Liver (tissue), 8 donors: ENCODE measurements at regions not wholly inside any gene's neighbourhood (a gene's known extent, or its start where the extent isn't known, plus 50 kb on each side); places are given as distances from the start of the nearest gene placed in this dataset.

Experiments
- DNase-seq: peaks from one replicate; pipeline ENCODE4 v3.0.0-alpha.2; 2017; ENCODE audit warnings: low spot score
- H3K27ac ChIP-seq, 2 donors: one replicate each; pipeline ENCODE4 v1.7.0; 2013; ENCODE audit warnings: inconsistent platforms in 2 of 2, low read length in 2 of 2, control low read depth in 1 of 2, low read depth in 1 of 2, mild to moderate bottlenecking in 1 of 2
- H3K27me3 ChIP-seq, 4 donors: one replicate each; pipeline versions ENCODE4 v1.6.1 to v1.7.0; 2013; ENCODE audit warnings: low read length in 3 of 4, inconsistent platforms in 1 of 4, mild to moderate bottlenecking in 1 of 4, moderate library complexity in 1 of 4; ENCODE audit not compliant: control insufficient read depth in 4 of 4, insufficient read depth in 4 of 4
- H3K36me3 ChIP-seq, 4 donors: one replicate each; pipeline versions ENCODE4 v1.6.1 to v1.7.0; 2013; ENCODE audit warnings: low read length in 3 of 4, mild to moderate bottlenecking in 3 of 4, low read depth in 1 of 4, moderate library complexity in 1 of 4; ENCODE audit not compliant: control insufficient read depth in 4 of 4, insufficient read depth in 3 of 4
- H3K4me1 ChIP-seq, 4 donors: one replicate each; pipeline versions ENCODE4 v1.6.1 to v1.7.0; 2013; ENCODE audit warnings: low read length in 3 of 4, mild to moderate bottlenecking in 3 of 4, moderate library complexity in 1 of 4; ENCODE audit not compliant: control insufficient read depth in 4 of 4, insufficient read depth in 4 of 4
- H3K4me3 ChIP-seq, 3 donors: one replicate each; pipeline versions ENCODE4 v1.6.1 to v1.7.0; 2013; ENCODE audit warnings: low read length in 3 of 3, control low read depth in 1 of 3, low read depth in 1 of 3, mild to moderate bottlenecking in 1 of 3
- H3K9ac ChIP-seq, 2 donors: one replicate each; pipeline ENCODE4 v1.7.0; 2013; ENCODE audit warnings: low read length in 2 of 2, mild to moderate bottlenecking in 2 of 2, moderate library complexity in 2 of 2, control low read depth in 1 of 2, low read depth in 1 of 2
- H3K9me3 ChIP-seq, 4 donors: one replicate each; pipeline versions ENCODE4 v1.6.1 to v1.7.0; 2013; ENCODE audit warnings: low read length in 3 of 4; ENCODE audit not compliant: control insufficient read depth in 4 of 4
- EGR1 ChIP-seq, 2 donors: IDR thresholded peaks; 2 replicates each; pipeline ENCODE4 v1.6.1; 2016 to 2018; ENCODE audit warnings: antibody characterized with exemption in 2 of 2, low read depth in 2 of 2
- FOXA1 ChIP-seq: IDR thresholded peaks from 2 replicates; pipeline ENCODE4 v1.6.1; 2016; ENCODE audit warnings: antibody characterized with exemption
- FOXA2 ChIP-seq: IDR thresholded peaks from 2 replicates; pipeline ENCODE4 v1.6.1; 2016; ENCODE audit warnings: antibody characterized with exemption
- GABPA ChIP-seq, 2 donors: IDR thresholded peaks in 1 of 2; conservative IDR thresholded peaks in 1 of 2; 2 replicates each; pipeline ENCODE4 v1.6.1; 2016; ENCODE audit warnings: antibody characterized with exemption in 2 of 2, mild to moderate bottlenecking in 1 of 2, moderate library complexity in 1 of 2
- HNF4A ChIP-seq, 2 donors: conservative IDR thresholded peaks; 2 replicates each; pipeline ENCODE4 v1.6.1; 2016; ENCODE audit warnings: antibody characterized with exemption in 2 of 2, mild to moderate bottlenecking in 2 of 2
- HNF4G ChIP-seq: IDR thresholded peaks from 2 replicates; pipeline ENCODE4 v1.6.1; 2016; ENCODE audit warnings: antibody characterized with exemption
- JUND ChIP-seq, 2 donors: IDR thresholded peaks; 2 replicates each; pipeline ENCODE4 v1.6.1; 2016; ENCODE audit warnings: antibody characterized with exemption in 2 of 2
- MAX ChIP-seq: IDR thresholded peaks from 2 replicates; pipeline ENCODE4 v1.6.1; 2016; ENCODE audit warnings: antibody characterized with exemption
- NR2F2 ChIP-seq: IDR thresholded peaks from 2 replicates; pipeline ENCODE4 v1.6.1; 2016; ENCODE audit warnings: antibody characterized with exemption
- RAD21 ChIP-seq, 2 donors: IDR thresholded peaks; 2 replicates each; pipeline ENCODE4 v1.6.1; 2016; ENCODE audit warnings: antibody characterized with exemption in 2 of 2, mild to moderate bottlenecking in 2 of 2
- RXRA ChIP-seq, 2 donors: IDR thresholded peaks; 2 replicates each; pipeline ENCODE4 v1.6.1; 2017 to 2018; ENCODE audit warnings: antibody characterized with exemption in 2 of 2, mild to moderate bottlenecking in 1 of 2
- SP1 ChIP-seq: IDR thresholded peaks from 2 replicates; pipeline ENCODE4 v1.6.1; 2018; ENCODE audit warnings: antibody characterized with exemption, mild to moderate bottlenecking
- TAF1 ChIP-seq: conservative IDR thresholded peaks from 2 replicates; pipeline ENCODE4 v1.6.1; 2016; ENCODE audit warnings: antibody characterized with exemption, mild to moderate bottlenecking
- YY1 ChIP-seq: IDR thresholded peaks from 2 replicates; pipeline ENCODE4 v1.6.1; 2016; ENCODE audit warnings: antibody characterized with exemption, mild to moderate bottlenecking
- ZBTB33 ChIP-seq: IDR thresholded peaks from 2 replicates; pipeline ENCODE4 v1.6.1; 2016; ENCODE audit warnings: antibody characterized with exemption
- WGBS: extraction: QIAGEN DNeasy Blood & Tissue Kit; methylation state at CpG from one replicate; pipeline ENCODE4 v1.1.7; 2013; 5-methylcytosine and 5-hydroxymethylcytosine counted together
- TF ChIP-seq, protein P1 (sequence below): fragments of 150-350 bp; IDR thresholded peaks from 2 replicates; pipeline ENCODE4 v1.5.1; 2017; ENCODE audit warnings: improper control_type of control experiment, low read depth, low read length; ENCODE audit not compliant: missing input control
- TF ChIP-seq, protein P2 (sequence below): IDR thresholded peaks from 2 replicates; pipeline ENCODE4 v1.6.1; 2016; ENCODE audit warnings: antibody characterized with exemption
- donor health status: healthy.
- donor health status: healthy.
- donor health status: healthy.
- donor health status: healthy.
- donor health status: healthy.

DNA sequence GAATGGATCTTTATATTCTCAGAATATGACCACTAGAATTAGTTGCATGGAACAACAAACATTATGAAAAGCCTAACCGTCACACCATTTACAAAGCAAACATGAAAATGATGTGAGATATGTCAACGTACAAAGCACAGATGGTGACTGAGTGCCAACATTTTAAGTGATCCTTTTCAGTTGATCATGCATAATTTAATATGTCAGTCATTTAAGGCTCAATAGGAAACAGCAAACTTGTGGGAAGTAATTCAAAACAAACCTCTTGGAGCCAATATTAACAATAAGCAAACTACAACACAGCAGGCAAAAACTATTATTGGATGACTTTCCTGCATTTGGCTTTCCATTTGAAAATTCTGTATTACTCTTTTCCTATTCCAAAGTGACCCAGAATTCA is 277.6 kb downstream of the SLITRK6 start:
- no peak for DNase-seq
- Histone ChIP-seq H3K4me1 (no peaks in the 10 kb centered on the region), H3K4me3 (no peak overlapping the region), H3K27ac (no peak overlapping the region), H3K9me3 (no peaks in the 10 kb centered on the region), H3K27me3 (peaks cover 0 to 2% (median 0%) of the 10 kb centered on the region in 4 donors), H3K9ac (no peak overlapping the region), H3K36me3 (no peaks in the 10 kb centered on the region)
- TF ChIP-seq FOXA2 = no peak
- no peak for TF ChIP-seq GABPA (IDR thresholded peaks at IDR 0.05 in 1 of 2, conservative IDR thresholded peaks at IDR 0.05 in 1 of 2)
- TF ChIP-seq EGR1 (IDR thresholded peaks at IDR 0.05; ENCODE audit: low read depth in 2 of 2) = no peak
- no peak for TF ChIP-seq FOXA1
- TF ChIP-seq, protein P1, sequence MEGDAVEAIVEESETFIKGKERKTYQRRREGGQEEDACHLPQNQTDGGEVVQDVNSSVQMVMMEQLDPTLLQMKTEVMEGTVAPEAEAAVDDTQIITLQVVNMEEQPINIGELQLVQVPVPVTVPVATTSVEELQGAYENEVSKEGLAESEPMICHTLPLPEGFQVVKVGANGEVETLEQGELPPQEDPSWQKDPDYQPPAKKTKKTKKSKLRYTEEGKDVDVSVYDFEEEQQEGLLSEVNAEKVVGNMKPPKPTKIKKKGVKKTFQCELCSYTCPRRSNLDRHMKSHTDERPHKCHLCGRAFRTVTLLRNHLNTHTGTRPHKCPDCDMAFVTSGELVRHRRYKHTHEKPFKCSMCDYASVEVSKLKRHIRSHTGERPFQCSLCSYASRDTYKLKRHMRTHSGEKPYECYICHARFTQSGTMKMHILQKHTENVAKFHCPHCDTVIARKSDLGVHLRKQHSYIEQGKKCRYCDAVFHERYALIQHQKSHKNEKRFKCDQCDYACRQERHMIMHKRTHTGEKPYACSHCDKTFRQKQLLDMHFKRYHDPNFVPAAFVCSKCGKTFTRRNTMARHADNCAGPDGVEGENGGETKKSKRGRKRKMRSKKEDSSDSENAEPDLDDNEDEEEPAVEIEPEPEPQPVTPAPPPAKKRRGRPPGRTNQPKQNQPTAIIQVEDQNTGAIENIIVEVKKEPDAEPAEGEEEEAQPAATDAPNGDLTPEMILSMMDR = no peak
- no peak for TF ChIP-seq NR2F2
- TF ChIP-seq, protein P2, sequence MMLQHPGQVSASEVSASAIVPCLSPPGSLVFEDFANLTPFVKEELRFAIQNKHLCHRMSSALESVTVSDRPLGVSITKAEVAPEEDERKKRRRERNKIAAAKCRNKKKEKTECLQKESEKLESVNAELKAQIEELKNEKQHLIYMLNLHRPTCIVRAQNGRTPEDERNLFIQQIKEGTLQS = no peak
- TF ChIP-seq TAF1 = no peak
- WGBS = 32% methylated on average over 2 of the region's 2 CpGs

GRCh38 chr13:85520445-85520844 is 278.8 kb downstream of the SLITRK6 start:
- no peak for DNase-seq
- Histone ChIP-seq H3K9me3 (no peaks in the 10 kb centered on the region), H3K9ac (no peak overlapping the region), H3K36me3 (no peaks in the 10 kb centered on the region), H3K27ac (no peak overlapping the region), H3K4me3 (no peak overlapping the region), H3K4me1 (no peaks in the 10 kb centered on the region), H3K27me3 (no peaks in the 10 kb centered on the region)
- TF ChIP-seq, protein P2 = no peak
- no peak for TF ChIP-seq TAF1
- TF ChIP-seq FOXA2 = no peak
- no peak for TF ChIP-seq MAX
- TF ChIP-seq RAD21 (IDR thresholded peaks at IDR 0.05) = no peak
- TF ChIP-seq YY1 = no peak

DNA sequence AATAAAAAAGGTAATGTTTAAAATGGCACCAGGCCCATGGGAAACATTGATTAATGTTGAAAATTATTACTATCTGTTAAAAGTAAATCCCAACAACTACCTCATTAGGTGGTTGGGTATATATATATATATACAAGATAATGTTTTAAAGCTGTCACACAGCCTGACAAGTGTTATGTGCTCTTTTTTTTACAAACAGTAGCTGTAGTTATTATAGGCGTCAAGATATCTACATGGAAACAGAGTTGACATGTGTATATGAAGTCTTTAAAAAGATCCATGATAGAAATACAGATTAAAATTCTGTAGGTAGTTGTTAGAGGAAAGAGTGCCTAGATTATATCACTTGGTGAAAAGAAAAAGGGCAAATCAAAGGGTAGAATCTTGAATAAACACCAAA is 279.9 kb downstream of the SLITRK6 start:
- DNase-seq = no peak
- H3K9ac ChIP-seq = no peak overlapping the region
- no peaks in the 10 kb centered on the region for H3K4me1 ChIP-seq
- H3K4me3 ChIP-seq = no peak overlapping the region
- H3K9me3 ChIP-seq = no peaks in the 10 kb centered on the region
- WGBS = 40% methylated on average over 1 of the region's 1 CpG
- H3K27ac ChIP-seq = no peak overlapping the region
- no peaks in the 10 kb centered on the region for H3K27me3 ChIP-seq
- no peaks in the 10 kb centered on the region for H3K36me3 ChIP-seq
- no peak for TF ChIP-seq HNF4A (conservative IDR thresholded peaks at IDR 0.05)
- TF ChIP-seq, protein P1 = no peak
- TF ChIP-seq, protein P2 = no peak
- no peak for TF ChIP-seq TAF1
- no peak for TF ChIP-seq FOXA1
- no peak for TF ChIP-seq FOXA2
- no peak for TF ChIP-seq MAX
- TF ChIP-seq NR2F2 = no peak
- TF ChIP-seq GABPA (IDR thresholded peaks at IDR 0.05 in 1 of 2, conservative IDR thresholded peaks at IDR 0.05 in 1 of 2) = no peak
- no peak for TF ChIP-seq RAD21 (IDR thresholded peaks at IDR 0.05)
- no peak for TF ChIP-seq EGR1 (IDR thresholded peaks at IDR 0.05; ENCODE audit: low read depth in 2 of 2)
- no peak for TF ChIP-seq SP1
- TF ChIP-seq ZBTB33 = no peak
- no peak for TF ChIP-seq HNF4G
- TF ChIP-seq JUND (IDR thresholded peaks at IDR 0.05) = no peak
- TF ChIP-seq RXRA (IDR thresholded peaks at IDR 0.05) = no peak
